Activated CD4-positive, alpha-beta T cell treated with anti-CD3 and anti-CD28 coated beads, Interleukin-2, amount 10 ng/mL, durations not matched to agents 7 days and 5 days (primary cell): ENCODE measurements at regions not wholly inside any gene's neighbourhood (a gene's known extent, or its start where the extent isn't known, plus 50 kb on each side); places are given as distances from the start of the nearest gene placed in this dataset.
"Not testable (repeated sequence)": the region's sequence is repeated elsewhere in the genome, so short reads cannot be mapped to it uniquely, and the experiment has no call there.

Source experiments
- CTCF ChIA-PET: fragments of 350-600 bp; sonication (Branson Sonifier 250); formaldehyde crosslinking; loops from one replicate; lab custom pipeline; 2021; ENCODE audit warnings: antibody characterized with exemption; lab: Charles Lee
- POLR2A ChIA-PET: fragments of 350-600 bp; sonication (Branson Sonifier 250); formaldehyde crosslinking; loops from one replicate; lab custom pipeline; 2021; ENCODE audit warnings: antibody characterized with exemption; lab: Charles Lee
- DNase-seq: peaks from one replicate; pipeline ENCODE4 v3.0.0-alpha.2; 2020
- H3K27ac Mint-ChIP-seq: one replicate; pipeline ENCODE4 v1.8.0; 2021; ENCODE audit warnings: mild to moderate bottlenecking, moderate library complexity, mixed read lengths
- H3K27me3 Mint-ChIP-seq: one replicate; pipeline ENCODE4 v1.8.0; 2021; ENCODE audit warnings: mixed read lengths
- H3K36me3 Mint-ChIP-seq: one replicate; pipeline ENCODE4 v1.8.0; 2021; ENCODE audit warnings: low read depth, mixed read lengths
- H3K4me1 Mint-ChIP-seq: one replicate; pipeline ENCODE4 v1.8.0; 2021; ENCODE audit warnings: mixed read lengths
- H3K4me3 Mint-ChIP-seq: one replicate; pipeline ENCODE4 v1.8.0; 2021; ENCODE audit warnings: mild to moderate bottlenecking, moderate library complexity, mixed read lengths
- H3K9me3 Mint-ChIP-seq: one replicate; pipeline ENCODE4 v1.8.0; 2021; ENCODE audit warnings: mixed read lengths

DNA sequence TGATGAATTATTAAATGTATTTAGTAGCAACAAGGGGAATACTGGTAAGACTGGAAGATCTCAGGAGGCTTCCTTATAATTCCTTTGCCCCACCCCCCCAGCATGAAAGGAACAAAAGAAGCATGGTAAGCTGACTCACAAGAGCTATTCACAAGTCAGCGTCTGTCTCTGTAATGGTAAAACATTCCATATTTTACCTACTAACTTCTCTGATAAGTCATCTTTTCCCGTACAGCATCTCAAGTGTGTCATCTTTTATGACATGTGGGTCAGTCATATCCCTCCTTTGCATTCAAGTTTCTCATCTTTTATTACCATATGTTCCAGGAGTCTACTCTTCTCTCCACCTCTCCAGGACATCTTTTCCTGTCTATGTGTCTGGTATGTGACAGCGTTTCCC is 241.3 kb downstream of the PLA2G4A start:
- peaks cover 11% of the 10 kb centered on the region for H3K9me3 Mint-ChIP-seq

DNA sequence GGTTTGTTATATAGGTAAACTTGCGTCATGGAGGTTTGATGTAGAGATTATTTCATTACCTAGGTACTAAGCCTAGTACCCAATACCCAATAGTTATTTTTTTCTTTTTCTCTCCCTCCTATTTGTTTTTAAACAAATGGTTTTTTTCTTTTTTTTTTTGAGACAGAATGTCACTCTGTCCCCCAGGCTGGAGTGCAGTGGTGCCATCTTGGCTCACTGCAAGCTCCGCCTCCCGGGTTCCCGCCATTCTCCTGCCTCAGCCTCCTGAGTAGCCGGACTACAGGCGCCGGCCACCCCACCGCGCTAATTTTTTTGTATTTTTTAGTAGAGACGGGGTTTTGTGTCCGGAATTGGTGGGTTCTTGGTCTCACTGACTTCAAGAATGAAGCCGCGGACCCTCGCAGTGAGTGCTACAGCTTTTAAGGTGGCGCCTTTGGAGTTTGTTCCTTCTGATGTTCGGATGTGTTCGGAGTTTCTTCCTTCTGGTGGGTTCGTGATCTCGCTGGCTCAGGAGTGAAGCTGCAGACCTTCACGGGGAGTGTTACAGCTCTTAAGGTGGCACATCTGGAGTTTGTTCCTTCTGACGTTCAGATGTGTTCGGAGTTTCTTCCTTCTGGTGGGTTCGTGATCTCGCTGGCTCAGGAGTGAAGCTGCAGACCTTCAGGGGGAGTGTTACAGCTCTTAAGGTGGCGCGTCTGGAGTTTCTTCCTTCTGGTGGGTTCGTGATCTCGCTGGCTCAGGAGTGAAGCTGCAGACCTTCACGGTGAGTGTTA is 243.7 kb downstream of the PLA2G4A start:
- H3K27ac Mint-ChIP-seq: peak overlapping the region; percentile 91
- peak overlapping the region; percentile 76 for H3K4me3 Mint-ChIP-seq
- H3K27me3 Mint-ChIP-seq, CTCF ChIA-PET, H3K4me1 Mint-ChIP-seq, H3K36me3 Mint-ChIP-seq: not testable (repeated sequence)
- DNase-seq: peak; percentile 16
- peaks cover 11% of the 10 kb centered on the region for H3K9me3 Mint-ChIP-seq
- POLR2A ChIA-PET: interaction anchor here (0.6 kb wide), 2 partner anchors 20 to 225 kb away, joined by 3 read pairs; no protein-coding TSS in a partner anchor

More for the DNA sequence above, 241.3 kb downstream of the PLA2G4A start:
- H3K27me3 Mint-ChIP-seq: no peaks in the 10 kb centered on the region
- H3K27ac Mint-ChIP-seq: no peak overlapping the region
- CTCF ChIA-PET: no interaction called here
- H3K4me1 Mint-ChIP-seq: peaks cover 3% of the 10 kb centered on the region
- POLR2A ChIA-PET: no interaction called here
- peaks cover 7% of the 10 kb centered on the region for H3K36me3 Mint-ChIP-seq
- no peak overlapping the region for H3K4me3 Mint-ChIP-seq
- no peak for DNase-seq

DNA sequence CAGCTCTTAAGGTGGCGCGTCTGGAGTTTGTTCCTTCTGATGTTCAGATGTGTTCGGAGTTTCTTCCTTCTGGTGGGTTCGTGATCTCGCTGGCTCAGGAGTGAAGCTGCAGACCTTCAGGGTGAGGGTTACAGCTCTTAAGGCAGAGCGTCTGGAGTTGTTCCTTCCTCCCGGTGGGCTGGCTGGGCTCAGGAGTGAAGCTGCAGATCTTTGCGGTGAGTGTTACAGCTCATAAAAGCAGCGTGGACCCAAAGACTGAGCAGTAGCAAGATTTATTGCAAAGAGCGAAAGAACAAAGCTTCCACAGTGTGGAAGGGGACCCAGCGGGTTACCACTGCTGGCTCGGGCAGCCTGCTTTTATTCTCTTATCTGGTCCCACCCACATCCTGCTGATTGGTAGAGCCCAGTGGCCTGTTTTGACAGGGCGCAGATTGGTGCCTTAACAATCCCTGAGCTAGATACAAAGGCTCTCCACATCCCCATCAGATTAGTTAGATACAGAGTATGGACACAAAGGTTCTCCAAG is 244.3 kb downstream of the PLA2G4A start:
- Mint-ChIP-seq H3K27ac (peak overlapping the region; percentile 91), H3K4me3 (peak overlapping the region; percentile 76), H3K9me3 (peaks cover 11% of the 10 kb centered on the region)
- CTCF ChIA-PET, H3K36me3 Mint-ChIP-seq, H3K27me3 Mint-ChIP-seq, H3K4me1 Mint-ChIP-seq: not testable (repeated sequence)
- POLR2A ChIA-PET: interaction anchor here (0.6 kb wide), 2 partner anchors 19 to 226 kb away, joined by 3 read pairs; no protein-coding TSS in a partner anchor
- DNase-seq: peak; percentile 25

DNA sequence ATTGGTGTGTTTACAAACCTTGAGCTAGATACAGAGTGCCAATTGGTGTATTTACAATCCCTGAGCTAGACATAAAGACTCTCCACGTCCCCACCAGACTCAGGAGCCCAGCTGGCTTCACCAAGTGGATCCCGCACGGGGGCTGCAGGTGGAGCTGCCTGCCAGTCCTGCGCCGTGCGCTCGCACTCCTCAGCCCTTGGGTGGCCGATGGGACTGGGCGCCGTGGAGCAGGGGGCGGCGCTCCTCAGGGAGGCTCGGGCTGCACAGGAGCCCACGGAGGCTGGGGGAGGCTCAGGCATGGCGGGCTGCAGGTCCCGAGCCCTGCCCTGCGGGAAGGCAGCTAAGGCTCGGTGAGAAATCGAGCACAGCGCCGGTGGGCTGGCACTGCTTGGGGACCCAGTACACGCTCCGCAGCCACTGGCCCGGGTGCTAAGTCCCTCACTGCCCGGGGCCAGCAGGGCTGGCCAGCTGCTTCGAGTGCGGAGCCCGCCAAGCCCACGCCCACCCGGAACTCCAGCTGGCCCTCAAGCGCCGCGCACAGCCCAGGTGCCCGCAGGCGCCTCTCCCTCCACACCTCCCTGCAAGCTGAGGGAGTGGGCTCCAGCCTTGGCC is 245.0 kb downstream of the PLA2G4A start:
- peak overlapping the region; percentile 76 for H3K4me3 Mint-ChIP-seq
- CTCF ChIA-PET: not testable (repeated sequence)

DNA sequence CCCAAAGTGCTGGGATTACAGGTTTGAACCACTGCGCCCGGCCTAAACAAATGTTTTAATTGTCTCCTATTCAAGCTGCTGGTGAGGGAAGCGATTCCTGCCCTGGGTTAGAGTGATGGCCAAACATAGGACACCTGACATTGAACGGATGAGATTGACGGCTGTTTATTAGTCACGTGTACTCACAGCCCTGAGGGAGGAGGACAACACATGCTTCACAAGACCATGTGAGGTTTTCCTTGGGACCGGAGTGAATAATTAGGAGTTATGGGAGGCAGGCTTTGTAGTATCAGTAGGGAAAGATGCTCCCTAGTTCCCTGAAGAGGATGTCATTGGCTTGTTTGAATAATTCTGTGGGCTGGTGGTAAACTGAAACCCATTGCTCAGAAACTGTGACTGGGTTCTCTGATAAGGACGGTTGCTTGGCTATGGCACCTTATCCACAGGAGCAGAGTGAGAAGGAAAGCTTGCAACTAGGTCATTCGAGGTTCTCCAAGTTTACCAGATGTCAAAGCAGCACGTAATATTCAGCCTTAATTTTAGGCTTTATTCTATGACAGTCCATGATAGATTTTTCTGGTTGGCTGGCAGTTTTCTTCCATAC is 245.8 kb downstream of the PLA2G4A start:
- DNase-seq: no peak
- peaks cover 5% of the 10 kb centered on the region for H3K4me1 Mint-ChIP-seq
- no peak overlapping the region for H3K27ac Mint-ChIP-seq
- no peak overlapping the region for H3K4me3 Mint-ChIP-seq
- CTCF ChIA-PET: no interaction called here
- H3K9me3 Mint-ChIP-seq: peaks cover 11% of the 10 kb centered on the region
- peaks cover 7% of the 10 kb centered on the region for H3K36me3 Mint-ChIP-seq
- H3K27me3 Mint-ChIP-seq: no peaks in the 10 kb centered on the region
- POLR2A ChIA-PET: no interaction called here

More for the DNA sequence above, 245.0 kb downstream of the PLA2G4A start:
- Mint-ChIP-seq H3K9me3 (peaks cover 11% of the 10 kb centered on the region), H3K27ac (peak overlapping the region; percentile 91)
- H3K4me1 Mint-ChIP-seq, POLR2A ChIA-PET, DNase-seq, H3K27me3 Mint-ChIP-seq, H3K36me3 Mint-ChIP-seq: not testable (repeated sequence)

DNA sequence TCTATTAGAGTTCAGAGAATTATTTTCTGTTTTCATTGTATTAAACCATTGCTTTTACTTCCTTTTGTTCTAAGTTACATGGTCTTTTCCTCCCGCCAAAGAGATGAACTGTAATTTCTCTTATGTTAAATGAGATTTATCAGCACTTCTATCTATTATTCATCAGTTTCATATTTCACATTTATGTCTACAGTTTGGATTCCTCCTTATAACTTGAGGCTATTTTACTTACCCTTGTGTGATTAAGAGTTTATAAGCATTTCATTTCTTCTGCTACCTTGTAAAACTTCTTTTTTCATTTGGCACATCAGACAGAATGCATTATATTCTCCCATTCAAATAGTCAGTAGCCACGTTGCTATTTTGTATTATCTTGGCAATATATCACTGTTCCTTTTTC is 248.2 kb downstream of the PLA2G4A start:
- H3K4me3 Mint-ChIP-seq: no peak overlapping the region
- no peak overlapping the region for H3K27ac Mint-ChIP-seq
- H3K27me3 Mint-ChIP-seq: no peaks in the 10 kb centered on the region
- CTCF ChIA-PET: no interaction called here
- H3K36me3 Mint-ChIP-seq: peaks cover 7% of the 10 kb centered on the region
- POLR2A ChIA-PET: no interaction called here
- peaks cover 5% of the 10 kb centered on the region for H3K4me1 Mint-ChIP-seq
- no peak for DNase-seq
- peaks cover 11% of the 10 kb centered on the region for H3K9me3 Mint-ChIP-seq

DNA sequence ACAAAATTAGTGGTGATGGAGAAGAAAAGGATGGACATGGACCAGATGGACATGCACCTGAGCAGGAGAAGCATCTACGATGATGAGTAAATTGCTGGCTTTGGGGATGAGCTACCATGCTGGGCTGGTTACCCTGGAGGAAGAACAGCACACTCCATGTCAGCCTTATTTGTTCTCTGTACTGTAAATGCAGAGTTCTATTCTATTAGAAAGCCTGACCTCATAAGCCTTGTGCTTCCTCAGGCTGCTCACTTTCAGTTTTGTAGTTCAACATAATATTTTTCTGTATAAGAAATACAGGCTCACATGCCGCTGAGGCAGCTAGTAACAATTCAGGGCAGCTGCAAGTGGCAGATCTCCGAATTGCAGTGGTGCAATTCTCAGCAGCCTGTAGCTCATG is 249.6 kb downstream of the PLA2G4A start:
- CTCF ChIA-PET: no interaction called here
- no peak for DNase-seq
- H3K9me3 Mint-ChIP-seq: peaks cover 7% of the 10 kb centered on the region
- H3K4me3 Mint-ChIP-seq: no peak overlapping the region
- H3K4me1 Mint-ChIP-seq: peaks cover 3% of the 10 kb centered on the region
- H3K27ac Mint-ChIP-seq: no peak overlapping the region
- H3K36me3 Mint-ChIP-seq: peaks cover 7% of the 10 kb centered on the region
- H3K27me3 Mint-ChIP-seq: no peaks in the 10 kb centered on the region
- POLR2A ChIA-PET: no interaction called here

DNA sequence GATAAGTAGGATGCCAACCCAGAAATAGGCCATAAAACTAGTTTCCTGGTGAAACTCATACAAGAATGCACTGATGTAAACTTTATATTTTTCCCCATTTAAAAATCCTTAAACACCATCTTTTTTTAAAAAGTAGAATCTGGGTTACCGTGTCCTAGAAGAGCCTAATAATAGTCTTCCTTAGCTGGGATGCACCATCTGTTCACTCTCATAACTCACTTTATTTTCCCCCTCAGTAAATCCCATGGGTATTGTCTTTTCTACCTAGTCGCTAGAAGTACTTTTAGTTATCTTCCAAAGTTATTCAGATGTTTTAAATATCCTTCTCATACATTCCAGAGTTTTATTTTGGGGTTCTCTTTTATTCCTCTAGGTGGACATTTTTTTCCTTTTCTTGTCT is 250.2 kb downstream of the PLA2G4A start:
- Mint-ChIP-seq H3K27ac (no peak overlapping the region), H3K4me1 (peaks cover 2% of the 10 kb centered on the region), H3K36me3 (peaks cover 7% of the 10 kb centered on the region), H3K27me3 (no peaks in the 10 kb centered on the region), H3K4me3 (no peak overlapping the region), H3K9me3 (peaks cover 7% of the 10 kb centered on the region)
- DNase-seq: no peak
- ChIA-PET CTCF (no interaction called here), POLR2A (no interaction called here)

DNA sequence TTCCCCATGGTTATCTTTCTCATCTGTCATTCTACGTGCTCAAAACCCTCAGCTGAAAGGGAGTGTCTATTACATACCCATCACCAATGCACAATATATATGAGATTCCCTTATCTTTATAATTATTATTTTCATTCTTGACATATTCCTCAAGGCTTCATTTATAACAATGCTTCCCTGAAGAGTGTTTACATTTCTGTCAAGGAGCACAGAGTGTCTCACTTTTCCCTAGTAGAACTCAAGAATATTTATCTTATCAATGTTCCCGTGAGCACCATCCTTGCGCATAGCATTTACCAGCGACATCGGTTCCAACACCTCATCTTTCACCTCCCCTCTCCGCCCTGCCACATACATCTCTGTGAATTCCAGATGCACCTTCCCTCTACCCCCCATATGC is 250.6 kb downstream of the PLA2G4A start:
- POLR2A ChIA-PET: no interaction called here
- no peaks in the 10 kb centered on the region for H3K27me3 Mint-ChIP-seq
- no peak for DNase-seq
- no peak overlapping the region for H3K27ac Mint-ChIP-seq
- no peak overlapping the region for H3K4me3 Mint-ChIP-seq
- H3K36me3 Mint-ChIP-seq: peaks cover 6% of the 10 kb centered on the region
- CTCF ChIA-PET: no interaction called here
- H3K4me1 Mint-ChIP-seq: peaks cover 2% of the 10 kb centered on the region
- peaks cover 6% of the 10 kb centered on the region for H3K9me3 Mint-ChIP-seq

DNA sequence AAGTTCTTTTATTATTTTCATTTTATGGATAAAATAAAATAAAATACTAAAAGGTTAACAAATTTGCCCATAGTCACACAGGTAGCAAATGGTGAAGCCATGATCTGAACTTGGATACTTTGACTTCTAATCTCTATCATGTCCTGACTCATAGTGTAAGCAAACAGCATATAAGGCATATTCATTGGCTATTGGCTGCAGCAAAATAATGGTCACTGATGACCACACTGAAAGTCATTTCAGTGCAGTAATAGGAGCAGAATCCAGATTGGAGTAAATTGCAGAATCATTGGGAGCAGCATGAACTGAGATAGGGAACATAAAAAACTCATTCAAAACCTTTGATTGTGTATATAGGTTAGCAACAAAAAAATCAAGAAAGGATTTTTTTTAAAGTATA is 262.9 kb downstream of the PLA2G4A start:
- ChIA-PET POLR2A (no interaction called here), CTCF (no interaction called here)
- peaks cover 7% of the 10 kb centered on the region for H3K9me3 Mint-ChIP-seq
- DNase-seq: no peak
- no peak overlapping the region for H3K4me3 Mint-ChIP-seq
- no peaks in the 10 kb centered on the region for H3K27me3 Mint-ChIP-seq
- H3K36me3 Mint-ChIP-seq: peaks cover 7% of the 10 kb centered on the region
- peaks cover 12% of the 10 kb centered on the region for H3K4me1 Mint-ChIP-seq
- no peak overlapping the region for H3K27ac Mint-ChIP-seq

DNA sequence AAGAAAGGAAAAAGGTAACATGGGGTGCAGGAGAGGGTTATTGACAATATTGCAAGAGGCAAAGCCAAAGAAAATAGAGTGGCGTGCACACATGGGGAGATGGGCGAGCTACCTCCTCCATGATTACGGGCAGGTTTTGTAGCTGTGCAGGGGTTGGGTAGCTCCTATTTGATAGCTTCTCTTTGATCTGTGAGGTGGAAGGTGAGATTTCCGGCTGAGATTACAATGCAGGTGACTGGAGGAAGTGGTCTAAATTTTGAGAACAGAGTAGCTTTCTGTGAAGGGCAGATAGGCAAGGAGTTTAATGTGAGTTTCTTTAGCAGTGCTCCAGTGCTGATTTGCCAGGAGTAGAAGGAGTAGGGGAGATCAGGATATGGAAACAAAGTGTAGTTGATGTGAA is 263.4 kb downstream of the PLA2G4A start:
- no peak overlapping the region for H3K4me3 Mint-ChIP-seq
- CTCF ChIA-PET: no interaction called here
- H3K9me3 Mint-ChIP-seq: peaks cover 7% of the 10 kb centered on the region
- DNase-seq: peak; percentile 37
- H3K36me3 Mint-ChIP-seq: peaks cover 7% of the 10 kb centered on the region
- H3K4me1 Mint-ChIP-seq: peaks cover 12% of the 10 kb centered on the region
- H3K27ac Mint-ChIP-seq: no peak overlapping the region
- no peaks in the 10 kb centered on the region for H3K27me3 Mint-ChIP-seq
- POLR2A ChIA-PET: interaction anchor here (0.5 kb wide), 1 partner anchor 19 kb away, joined by 3 read pairs; no protein-coding TSS in a partner anchor

DNA sequence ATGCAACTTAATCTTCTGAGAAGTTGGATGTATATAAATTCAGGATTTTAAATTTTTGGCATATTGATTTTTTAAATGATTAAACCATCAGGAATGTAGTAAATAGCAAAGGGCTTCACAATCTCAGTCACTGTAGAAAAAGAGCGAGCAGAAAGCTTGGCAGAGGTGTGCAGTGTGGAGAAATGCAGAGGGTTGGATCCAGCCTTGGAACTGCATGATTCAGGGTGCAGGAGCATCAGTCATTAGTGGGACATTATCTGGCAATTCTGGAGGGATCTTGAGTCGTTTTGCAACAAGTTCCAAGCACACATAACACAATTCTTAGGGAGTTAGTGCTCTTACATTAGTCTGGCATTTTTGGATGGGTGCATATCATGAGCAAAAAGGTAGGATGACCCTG is 267.9 kb downstream of the PLA2G4A start:
- no peak overlapping the region for H3K4me3 Mint-ChIP-seq
- DNase-seq: no peak
- peaks cover 2% of the 10 kb centered on the region for H3K36me3 Mint-ChIP-seq
- ChIA-PET POLR2A (no interaction called here), CTCF (no interaction called here)
- H3K27me3 Mint-ChIP-seq: no peaks in the 10 kb centered on the region
- peaks cover 7% of the 10 kb centered on the region for H3K4me1 Mint-ChIP-seq
- H3K27ac Mint-ChIP-seq: no peak overlapping the region
- H3K9me3 Mint-ChIP-seq: peaks cover 2% of the 10 kb centered on the region

DNA sequence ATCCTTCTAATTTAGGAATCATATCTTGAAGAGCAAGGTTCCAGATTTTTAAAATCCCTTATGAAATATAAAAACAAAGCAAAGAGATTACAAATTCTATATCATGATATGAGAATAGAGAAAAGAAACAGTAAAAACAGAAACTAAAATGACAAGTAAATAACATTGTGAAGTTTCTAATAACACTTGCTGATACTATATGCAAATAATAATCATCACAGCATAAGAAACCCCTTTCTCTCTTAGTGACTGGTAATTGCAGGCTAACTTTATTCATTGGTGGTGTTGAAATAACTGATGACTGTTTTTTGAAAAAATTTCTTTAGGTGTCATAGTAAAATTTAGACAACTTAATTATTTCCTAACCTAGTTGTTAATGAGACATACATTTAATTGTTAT is 281.6 kb downstream of the PLA2G4A start:
- Mint-ChIP-seq H3K27me3 (no peaks in the 10 kb centered on the region), H3K4me3 (no peak overlapping the region), H3K9me3 (peaks cover 2% of the 10 kb centered on the region), H3K4me1 (no peaks in the 10 kb centered on the region), H3K27ac (no peak overlapping the region), H3K36me3 (no peaks in the 10 kb centered on the region)
- POLR2A ChIA-PET: no interaction called here
- CTCF ChIA-PET: no interaction called here
- DNase-seq: no peak
